ENCODE measurements at regions not wholly inside any gene's neighbourhood (a gene's known extent, or its start where the extent isn't known, plus 50 kb on each side); places are given as distances from the start of the nearest gene placed in this dataset.

DNA sequence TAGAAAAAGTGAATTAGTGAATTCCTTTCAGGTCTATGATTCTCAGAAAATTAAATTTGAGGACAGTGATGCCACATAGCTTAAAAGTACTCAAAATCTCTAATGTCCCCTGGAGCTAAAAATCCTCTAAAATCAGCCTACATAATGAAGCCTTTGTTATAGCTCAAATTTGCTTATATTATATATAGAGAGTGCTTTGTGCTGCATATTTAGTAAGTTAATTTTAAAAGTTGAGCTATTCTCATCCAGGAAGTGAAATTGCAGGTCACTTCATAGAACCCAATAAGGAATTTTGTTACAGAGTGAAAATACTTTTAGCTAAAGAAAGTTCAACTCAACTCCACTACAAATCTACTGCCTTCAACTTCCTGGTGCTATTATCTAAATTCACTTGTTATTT, 507.5 kb upstream of the MAP3K7 start:
- TF ChIP-seq, protein P1, sequence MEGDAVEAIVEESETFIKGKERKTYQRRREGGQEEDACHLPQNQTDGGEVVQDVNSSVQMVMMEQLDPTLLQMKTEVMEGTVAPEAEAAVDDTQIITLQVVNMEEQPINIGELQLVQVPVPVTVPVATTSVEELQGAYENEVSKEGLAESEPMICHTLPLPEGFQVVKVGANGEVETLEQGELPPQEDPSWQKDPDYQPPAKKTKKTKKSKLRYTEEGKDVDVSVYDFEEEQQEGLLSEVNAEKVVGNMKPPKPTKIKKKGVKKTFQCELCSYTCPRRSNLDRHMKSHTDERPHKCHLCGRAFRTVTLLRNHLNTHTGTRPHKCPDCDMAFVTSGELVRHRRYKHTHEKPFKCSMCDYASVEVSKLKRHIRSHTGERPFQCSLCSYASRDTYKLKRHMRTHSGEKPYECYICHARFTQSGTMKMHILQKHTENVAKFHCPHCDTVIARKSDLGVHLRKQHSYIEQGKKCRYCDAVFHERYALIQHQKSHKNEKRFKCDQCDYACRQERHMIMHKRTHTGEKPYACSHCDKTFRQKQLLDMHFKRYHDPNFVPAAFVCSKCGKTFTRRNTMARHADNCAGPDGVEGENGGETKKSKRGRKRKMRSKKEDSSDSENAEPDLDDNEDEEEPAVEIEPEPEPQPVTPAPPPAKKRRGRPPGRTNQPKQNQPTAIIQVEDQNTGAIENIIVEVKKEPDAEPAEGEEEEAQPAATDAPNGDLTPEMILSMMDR (IDR thresholded peaks at IDR 0.05): no peak
- TF ChIP-seq POLR2AphosphoS5 (IDR thresholded peaks at IDR 0.05) (no peak), POLR2A (IDR thresholded peaks at IDR 0.05) (no peak)

All from breast epithelium (tissue), 3 donors.